ENCODE measurements at regions not wholly inside any gene's neighbourhood (a gene's known extent, or its start where the extent isn't known, plus 50 kb on each side); places are given as distances from the start of the nearest gene placed in this dataset.

DNA sequence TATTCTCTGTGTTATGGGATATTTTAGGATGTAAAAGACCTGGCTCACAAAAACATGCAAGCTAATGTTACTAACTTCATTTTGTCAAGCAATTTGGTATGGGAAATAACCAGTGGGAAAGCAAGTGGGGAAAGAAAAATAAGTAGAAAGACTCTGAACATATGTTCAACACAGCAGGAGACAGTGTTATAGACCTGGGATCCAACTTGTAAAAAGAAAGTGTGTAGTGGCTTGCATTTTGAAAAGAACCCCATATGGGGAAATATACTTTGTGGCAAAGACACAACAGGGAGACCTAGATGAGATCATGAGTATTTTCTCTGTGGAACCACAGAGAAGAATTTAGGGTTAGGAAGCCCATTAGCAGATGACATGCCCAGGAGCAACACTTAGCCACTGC, 212.7 kb upstream of the NRIP1 start:
- TF ChIP-seq PPARA (CRISPR knock-in tag; IDR thresholded peaks at IDR 0.05; ENCODE audit: borderline replicate concordance), result no peak
- TF ChIP-seq, protein P1, sequence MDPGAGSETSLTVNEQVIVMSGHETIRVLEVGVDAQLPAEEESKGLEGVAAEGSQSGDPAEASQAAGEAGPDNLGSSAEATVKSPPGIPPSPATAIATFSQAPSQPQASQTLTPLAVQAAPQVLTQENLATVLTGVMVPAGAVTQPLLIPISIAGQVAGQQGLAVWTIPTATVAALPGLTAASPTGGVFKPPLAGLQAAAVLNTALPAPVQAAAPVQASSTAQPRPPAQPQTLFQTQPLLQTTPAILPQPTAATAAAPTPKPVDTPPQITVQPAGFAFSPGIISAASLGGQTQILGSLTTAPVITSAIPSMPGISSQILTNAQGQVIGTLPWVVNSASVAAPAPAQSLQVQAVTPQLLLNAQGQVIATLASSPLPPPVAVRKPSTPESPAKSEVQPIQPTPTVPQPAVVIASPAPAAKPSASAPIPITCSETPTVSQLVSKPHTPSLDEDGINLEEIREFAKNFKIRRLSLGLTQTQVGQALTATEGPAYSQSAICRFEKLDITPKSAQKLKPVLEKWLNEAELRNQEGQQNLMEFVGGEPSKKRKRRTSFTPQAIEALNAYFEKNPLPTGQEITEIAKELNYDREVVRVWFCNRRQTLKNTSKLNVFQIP (CRISPR knock-in tag; IDR thresholded peaks at IDR 0.05; ENCODE audit: borderline replicate concordance, low read depth), result no peak
- no peak for TF ChIP-seq ISL1 (CRISPR knock-in tag; IDR thresholded peaks at IDR 0.05)
- TF ChIP-seq ESRRG (CRISPR knock-in tag; IDR thresholded peaks at IDR 0.05), result no peak
- TF ChIP-seq OSR1 (CRISPR knock-in tag; IDR thresholded peaks at IDR 0.05), result no peak
- TF ChIP-seq ZFP30 (CRISPR knock-in tag; IDR thresholded peaks at IDR 0.05), result no peak
- TF ChIP-seq ARNTL (CRISPR knock-in tag; IDR thresholded peaks at IDR 0.05; ENCODE audit: borderline replicate concordance, low read depth), result no peak
- no peak for TF ChIP-seq TOX (CRISPR knock-in tag; IDR thresholded peaks at IDR 0.05; ENCODE audit: borderline replicate concordance)
- no peak for ATAC-seq

DNA sequence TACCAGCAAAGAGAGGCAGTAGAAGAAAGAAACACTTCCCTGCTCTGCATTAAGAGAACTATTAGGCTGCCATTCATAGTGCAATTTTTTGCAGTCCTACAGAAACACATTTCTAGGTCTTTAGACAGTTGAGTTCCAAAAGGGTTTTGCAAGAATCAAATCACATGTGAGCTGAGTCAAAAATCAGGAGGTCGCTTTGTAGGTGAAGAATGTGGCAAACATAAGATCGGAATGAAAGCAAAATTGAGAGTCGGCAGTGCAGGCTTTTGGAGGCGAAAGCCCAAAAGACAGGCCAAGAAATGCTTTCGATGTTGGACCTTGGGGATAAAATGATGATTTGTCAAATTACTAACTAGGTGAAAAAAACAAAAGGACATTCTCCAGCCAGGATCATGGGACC, 213.5 kb upstream of the NRIP1 start:
- TF ChIP-seq, protein P1 (CRISPR knock-in tag; IDR thresholded peaks at IDR 0.05; ENCODE audit: borderline replicate concordance, low read depth), result no peak
- TF ChIP-seq ISL1 (CRISPR knock-in tag; IDR thresholded peaks at IDR 0.05) (no peak), TSHZ2 (CRISPR knock-in tag; IDR thresholded peaks at IDR 0.05) (no peak), GLIS3 (CRISPR knock-in tag; IDR thresholded peaks at IDR 0.05) (no peak), ZNF70 (CRISPR knock-in tag; IDR thresholded peaks at IDR 0.05) (no peak), ZFP30 (CRISPR knock-in tag; IDR thresholded peaks at IDR 0.05) (no peak)
- TF ChIP-seq, protein P2, sequence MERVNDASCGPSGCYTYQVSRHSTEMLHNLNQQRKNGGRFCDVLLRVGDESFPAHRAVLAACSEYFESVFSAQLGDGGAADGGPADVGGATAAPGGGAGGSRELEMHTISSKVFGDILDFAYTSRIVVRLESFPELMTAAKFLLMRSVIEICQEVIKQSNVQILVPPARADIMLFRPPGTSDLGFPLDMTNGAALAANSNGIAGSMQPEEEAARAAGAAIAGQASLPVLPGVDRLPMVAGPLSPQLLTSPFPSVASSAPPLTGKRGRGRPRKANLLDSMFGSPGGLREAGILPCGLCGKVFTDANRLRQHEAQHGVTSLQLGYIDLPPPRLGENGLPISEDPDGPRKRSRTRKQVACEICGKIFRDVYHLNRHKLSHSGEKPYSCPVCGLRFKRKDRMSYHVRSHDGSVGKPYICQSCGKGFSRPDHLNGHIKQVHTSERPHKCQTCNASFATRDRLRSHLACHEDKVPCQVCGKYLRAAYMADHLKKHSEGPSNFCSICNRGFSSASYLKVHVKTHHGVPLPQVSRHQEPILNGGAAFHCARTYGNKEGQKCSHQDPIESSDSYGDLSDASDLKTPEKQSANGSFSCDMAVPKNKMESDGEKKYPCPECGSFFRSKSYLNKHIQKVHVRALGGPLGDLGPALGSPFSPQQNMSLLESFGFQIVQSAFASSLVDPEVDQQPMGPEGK (CRISPR knock-in tag; IDR thresholded peaks at IDR 0.05; ENCODE audit: borderline replicate concordance), result no peak
- ATAC-seq, result no peak

- no peak for TF ChIP-seq CSDC2 (CRISPR knock-in tag; IDR thresholded peaks at IDR 0.05)
- no peak for TF ChIP-seq ZNF70 (CRISPR knock-in tag; IDR thresholded peaks at IDR 0.05)
- no peak for TF ChIP-seq PPARA (CRISPR knock-in tag; IDR thresholded peaks at IDR 0.05; ENCODE audit: borderline replicate concordance)
- ATAC-seq, result no peak
Observed at GRCh38 chr21:15278851-15279250, 214.1 kb upstream of the NRIP1 start.

- TF ChIP-seq TCF4 (CRISPR knock-in tag; IDR thresholded peaks at IDR 0.05; ENCODE audit: borderline replicate concordance) (no peak), TOX (CRISPR knock-in tag; IDR thresholded peaks at IDR 0.05; ENCODE audit: borderline replicate concordance) (no peak), ISL1 (CRISPR knock-in tag; IDR thresholded peaks at IDR 0.05) (no peak)
- TF ChIP-seq, protein P1 (CRISPR knock-in tag; IDR thresholded peaks at IDR 0.05; ENCODE audit: borderline replicate concordance, low read depth), result no peak
Observed at GRCh38 chr21:15279482-15279881, 214.7 kb upstream of the NRIP1 start.

DNA sequence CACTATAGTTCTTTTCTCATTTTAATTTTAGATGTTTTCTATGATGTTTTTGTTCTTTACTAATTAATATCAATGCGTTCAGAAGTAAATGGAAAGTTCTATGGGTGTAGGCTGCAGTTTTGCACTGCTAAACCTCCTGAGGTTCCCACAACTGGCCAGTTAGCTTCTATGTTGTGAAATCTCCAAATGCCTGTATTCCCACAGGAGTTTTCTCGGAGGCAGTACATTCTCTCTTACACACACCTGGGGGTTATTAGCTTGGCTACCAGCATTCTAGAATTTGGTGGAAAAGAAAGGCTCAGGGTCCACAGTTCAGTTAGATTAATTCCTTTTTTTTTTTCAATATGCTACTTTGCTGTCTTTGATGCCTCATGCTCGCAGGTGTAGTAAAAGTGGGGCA, 216.9 kb upstream of the NRIP1 start:
- ATAC-seq, result no peak
- TF ChIP-seq TOX (CRISPR knock-in tag; IDR thresholded peaks at IDR 0.05; ENCODE audit: borderline replicate concordance), result no peak

More at GRCh38 chr21:15279482-15279881, 214.7 kb upstream of the NRIP1 start:
- ATAC-seq, result no peak

All from SK-N-SH treated with all-trans-retinoic acid at 6 μM for 48 hours (cell line).